Activated CD4-positive, CD25-positive, alpha-beta regulatory T cell (primary cell): ENCODE measurements at regions not wholly inside any gene's neighbourhood (a gene's known extent, or its start where the extent isn't known, plus 50 kb on each side); places are given as distances from the start of the nearest gene placed in this dataset.
"Not testable (repeated sequence)": the region's sequence is repeated elsewhere in the genome, so short reads cannot be mapped to it uniquely, and the experiment has no call there.

Source experiments
- DNase-seq, 4 experiments: peaks; one replicate each; lab custom pipeline; 2025; lab: John Stamatoyannopoulos, UW

GRCh38 chr1:5129746-5130355 is 475.4 kb downstream of the AJAP1 start:
- DNase-seq: no peak

- DNase-seq: no peak
Measured at GRCh38 chr1:5125208-5125607, 470.8 kb downstream of the AJAP1 start.

GRCh38 chr1:5120559-5120958 is 466.1 kb downstream of the AJAP1 start:
- DNase-seq: no peak

GRCh38 chr1:5119366-5120234 is 465.2 kb downstream of the AJAP1 start:
- DNase-seq: no peak

- DNase-seq: not testable (repeated sequence)
Measured at GRCh38 chr1:5118771-5119170, 464.4 kb downstream of the AJAP1 start.

- not testable (repeated sequence) for DNase-seq
Measured at GRCh38 chr1:5118292-5118691, 463.9 kb downstream of the AJAP1 start.

GRCh38 chr1:5111581-5111980 is 457.2 kb downstream of the AJAP1 start:
- no peak for DNase-seq

- DNase-seq: no peak
Measured at GRCh38 chr1:5110508-5110907, 456.1 kb downstream of the AJAP1 start.

GRCh38 chr1:5109633-5110032 is 455.2 kb downstream of the AJAP1 start:
- DNase-seq: no peak

GRCh38 chr1:5108740-5109139 is 454.3 kb downstream of the AJAP1 start:
- DNase-seq: no peak

GRCh38 chr1:5105744-5106143 is 451.3 kb downstream of the AJAP1 start:
- DNase-seq: no peak

GRCh38 chr1:5099558-5099957 is 445.1 kb downstream of the AJAP1 start:
- no peak for DNase-seq

GRCh38 chr1:5098981-5099385 is 444.6 kb downstream of the AJAP1 start:
- DNase-seq: no peak

GRCh38 chr1:5093042-5093441 is 438.6 kb downstream of the AJAP1 start:
- no peak for DNase-seq

GRCh38 chr1:5084676-5085075 is 430.3 kb downstream of the AJAP1 start:
- no peak for DNase-seq

- DNase-seq: no peak
Measured at GRCh38 chr1:5067246-5067645, 412.8 kb downstream of the AJAP1 start.

- no peak for DNase-seq
Measured at GRCh38 chr1:5053744-5054143, 399.3 kb downstream of the AJAP1 start.

- no peak for DNase-seq
Measured at GRCh38 chr1:5029136-5029535, 374.7 kb downstream of the AJAP1 start.

- no peak for DNase-seq
Measured at GRCh38 chr1:5012249-5012648, 357.8 kb downstream of the AJAP1 start.

GRCh38 chr1:5010656-5011055 is 356.2 kb downstream of the AJAP1 start:
- no peak for DNase-seq

GRCh38 chr1:5010236-5010635 is 355.8 kb downstream of the AJAP1 start:
- DNase-seq: no peak

- DNase-seq: no peak
Measured at GRCh38 chr1:5009376-5010065, 355.1 kb downstream of the AJAP1 start.

- no peak for DNase-seq
Measured at GRCh38 chr1:5005171-5005570, 350.8 kb downstream of the AJAP1 start.
